Naive thymus-derived CD4-positive, alpha-beta T cell (primary cell): ENCODE measurements at regions not wholly inside any gene's neighbourhood (a gene's known extent, or its start where the extent isn't known, plus 50 kb on each side); places are given as distances from the start of the nearest gene placed in this dataset.

Source experiments
- ATAC-seq: fragments of 150-1000 bp; cut with Tn5 transposase; 2 replicates; pipeline ENCODE4 v1.10.0; 2021; ENCODE audit warnings: mild to moderate bottlenecking, moderate library complexity
- CTCF ChIA-PET: fragments of 350-600 bp; sonication (Branson Sonifier 250); formaldehyde crosslinking; loops from one replicate; lab custom pipeline; 2021; ENCODE audit warnings: antibody characterized with exemption; lab: Charles Lee
- POLR2A ChIA-PET: fragments of 350-600 bp; sonication (Branson Sonifier 250); formaldehyde crosslinking; loops from one replicate; lab custom pipeline; 2021; ENCODE audit warnings: antibody characterized with exemption, inconsistent platforms; lab: Charles Lee
- DNase-seq, 9 donors: peaks; one replicate each; pipeline versions ENCODE4 v3.0.0 to v3.0.0-alpha.2; 2020 to 2022; ENCODE audit warnings: mixed read lengths in 1 of 9
- H3K27ac ChIP-seq: one replicate; pipeline ENCODE4 v1.7.0; 2013; ENCODE audit warnings: mild to moderate bottlenecking, low read depth, low read length, moderate library complexity
- H3K27me3 ChIP-seq, 2 donors: one replicate each; pipeline ENCODE4 v1.7.0; 2013; ENCODE audit warnings: low read length in 2 of 2, mild to moderate bottlenecking in 2 of 2, moderate library complexity in 2 of 2; ENCODE audit not compliant: control insufficient read depth in 2 of 2, insufficient read depth in 2 of 2
- H3K36me3 ChIP-seq, 3 experiments: 1 replicate in 2 of 3; 2 replicates in 1 of 3; pipeline ENCODE4 v1.7.0; 2013; ENCODE audit warnings: low read length in 3 of 3, mild to moderate bottlenecking in 3 of 3, moderate library complexity in 1 of 3; ENCODE audit not compliant: insufficient read depth in 3 of 3, control insufficient read depth in 2 of 3
- H3K4me1 ChIP-seq, 2 donors: one replicate each; pipeline ENCODE4 v1.7.0; 2013; ENCODE audit warnings: low read length in 2 of 2, mild to moderate bottlenecking in 2 of 2, moderate library complexity in 1 of 2; ENCODE audit not compliant: control insufficient read depth in 2 of 2, insufficient read depth in 2 of 2
- H3K4me3 ChIP-seq: 2 replicates; pipeline ENCODE4 v1.7.0; 2013; ENCODE audit warnings: mild to moderate bottlenecking, low read length
- H3K9me3 ChIP-seq, 3 experiments: 1 replicate in 2 of 3; 2 replicates in 1 of 3; pipeline ENCODE4 v1.7.0; 2013; ENCODE audit warnings: low read length in 3 of 3; ENCODE audit not compliant: control insufficient read depth in 2 of 3
- H3K27ac Mint-ChIP-seq, 9 donors: one replicate each; pipeline ENCODE4 v1.8.0; 2020 to 2022; ENCODE audit warnings: mixed read lengths in 9 of 9, mild to moderate bottlenecking in 8 of 9, moderate library complexity in 5 of 9, inconsistent platforms in 2 of 9
- H3K27me3 Mint-ChIP-seq, 5 donors: one replicate each; pipeline ENCODE4 v1.8.0; 2021 to 2022; ENCODE audit warnings: mixed read lengths in 5 of 5, mild to moderate bottlenecking in 1 of 5
- H3K36me3 Mint-ChIP-seq, 5 donors: one replicate each; pipeline ENCODE4 v1.8.0; 2020 to 2022; ENCODE audit warnings: mixed read lengths in 5 of 5, mild to moderate bottlenecking in 3 of 5, inconsistent platforms in 1 of 5
- H3K4me1 Mint-ChIP-seq, 7 donors: one replicate each; pipeline ENCODE4 v1.8.0; 2020 to 2022; ENCODE audit warnings: mixed read lengths in 7 of 7, mild to moderate bottlenecking in 3 of 7, inconsistent platforms in 1 of 7
- H3K4me3 Mint-ChIP-seq, 10 donors: one replicate each; pipeline ENCODE4 v1.8.0; 2020 to 2022; ENCODE audit warnings: mild to moderate bottlenecking in 10 of 10, mixed read lengths in 10 of 10, moderate library complexity in 6 of 10, inconsistent platforms in 2 of 10
- H3K9me3 Mint-ChIP-seq, 11 donors: one replicate each; pipeline ENCODE4 v1.8.0; 2020 to 2022; ENCODE audit warnings: mixed read lengths in 11 of 11, mild to moderate bottlenecking in 4 of 11, inconsistent platforms in 1 of 11, moderate library complexity in 1 of 11
- intact Hi-C, 2 donors: fragments of 100-400 bp; cut with micrococcal nuclease; formaldehyde crosslinking; loops; one replicate each; pipeline ENCODE4 v1.15.1; 2023

DNA sequence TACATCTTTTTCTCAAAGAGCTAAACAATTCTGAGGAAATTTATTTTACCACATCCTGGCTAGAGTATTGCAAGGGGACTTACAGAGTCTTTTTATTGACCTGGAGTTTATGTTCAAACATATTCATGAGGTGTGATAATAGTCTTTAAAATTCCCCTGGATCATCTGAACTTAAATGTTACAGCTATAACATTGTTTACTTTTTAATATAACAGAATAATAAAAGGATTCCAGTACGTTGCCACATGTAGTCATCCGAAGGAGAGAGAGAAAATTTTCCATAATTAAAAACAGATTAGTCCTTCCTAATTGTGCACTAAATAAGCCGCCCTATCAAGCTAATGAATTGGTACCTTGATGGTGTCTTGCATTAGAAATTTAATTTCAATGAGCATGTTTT, 765.4 kb upstream of the MAP3K7 start:
- Histone ChIP-seq H3K36me3 (no peaks in the 10 kb centered on the region), H3K27me3 (no peaks in the 10 kb centered on the region), H3K27ac (no peak overlapping the region), H3K9me3 (no peaks in the 10 kb centered on the region), H3K4me3 (no peak overlapping the region), H3K4me1 (no peaks in the 10 kb centered on the region)
- Mint-ChIP-seq H3K4me3 (no peak overlapping the region), H3K4me1 (no peaks in the 10 kb centered on the region), H3K9me3 (peaks cover 0 to 1% (median 0%) of the 10 kb centered on the region in 11 donors), H3K36me3 (no peaks in the 10 kb centered on the region), H3K27me3 (no peaks in the 10 kb centered on the region), H3K27ac (no peak overlapping the region)
- intact Hi-C loops, result no loop called here
- DNase-seq, result no peak
- ATAC-seq, result no peak
- CTCF ChIA-PET, result no interaction called here
- POLR2A ChIA-PET, result no interaction called here

DNA sequence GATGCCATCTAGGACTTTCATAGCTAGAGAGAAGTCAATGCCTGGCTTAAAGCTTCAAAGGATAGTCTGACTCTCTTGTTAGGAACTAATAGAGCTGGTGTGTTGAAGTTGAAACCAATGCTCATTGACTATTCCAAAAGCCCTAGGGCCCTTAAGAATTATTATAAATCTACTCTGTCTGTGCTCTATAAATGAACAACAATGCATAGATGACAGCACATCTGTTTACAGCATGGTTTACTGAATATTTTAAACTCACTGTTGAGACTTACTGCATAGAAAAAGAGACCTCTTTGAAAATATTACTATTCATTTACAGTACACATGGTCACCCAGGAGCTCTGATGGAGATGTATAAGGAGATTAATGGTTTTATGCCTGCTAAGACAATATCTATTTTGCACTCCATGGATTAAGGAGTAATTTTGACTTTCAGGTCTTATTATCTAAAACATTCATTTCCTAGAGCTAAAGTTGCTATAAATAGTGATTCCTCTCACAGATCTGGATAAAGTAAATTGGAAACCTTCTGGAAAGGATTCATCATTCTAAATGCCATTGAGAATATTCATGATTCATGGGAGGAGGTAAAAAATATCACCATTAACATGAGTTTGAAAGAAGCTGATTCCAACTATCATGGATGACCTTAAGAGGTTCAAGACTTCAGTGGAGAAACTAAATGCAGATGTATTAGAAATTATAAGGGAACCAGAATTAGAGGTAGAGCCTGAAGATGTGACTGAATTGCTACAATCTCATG, 763.5 kb upstream of the MAP3K7 start:
- H3K27me3 ChIP-seq, result no peaks in the 10 kb centered on the region
- Mint-ChIP-seq H3K27me3 (no peaks in the 10 kb centered on the region), H3K36me3 (no peaks in the 10 kb centered on the region), H3K9me3 (peaks cover 0 to 3% (median 0%) of the 10 kb centered on the region in 11 donors), H3K4me3 (no peak overlapping the region), H3K4me1 (no peaks in the 10 kb centered on the region), H3K27ac (no peak overlapping the region)
- no peak overlapping the region for H3K4me3 ChIP-seq
- ChIA-PET CTCF (no interaction called here), POLR2A (no interaction called here)
- ATAC-seq (no peak), DNase-seq (no peak)
- H3K27ac ChIP-seq, result no peak overlapping the region
- no peaks in the 10 kb centered on the region for H3K4me1 ChIP-seq
- no peaks in the 10 kb centered on the region for H3K9me3 ChIP-seq
- H3K36me3 ChIP-seq, result no peaks in the 10 kb centered on the region
- intact Hi-C loops, result no loop called here

DNA sequence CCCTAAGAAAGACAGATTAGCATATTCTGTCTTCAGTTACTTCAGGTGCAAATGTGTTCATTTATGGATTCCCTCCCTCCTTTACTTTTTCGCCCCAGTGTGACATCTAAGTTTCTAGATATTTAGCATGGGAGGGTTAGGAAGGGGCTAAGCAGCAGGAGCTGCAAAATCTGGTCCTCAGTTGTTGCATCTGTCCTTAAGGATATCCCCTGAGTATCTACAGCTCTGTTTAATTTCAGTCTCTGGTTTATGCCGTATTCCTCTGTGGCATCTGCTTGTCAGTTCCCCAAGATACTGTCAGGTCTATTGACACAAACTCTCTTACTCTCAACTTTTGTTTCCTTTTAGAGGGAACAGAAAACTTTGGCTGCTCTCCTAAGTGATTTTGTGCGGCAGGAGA, 754.6 kb upstream of the MAP3K7 start:
- ChIA-PET CTCF (no interaction called here), POLR2A (no interaction called here)
- Histone ChIP-seq H3K9me3 (no peaks in the 10 kb centered on the region), H3K4me3 (no peak overlapping the region), H3K27ac (no peak overlapping the region), H3K27me3 (no peaks in the 10 kb centered on the region), H3K4me1 (no peaks in the 10 kb centered on the region), H3K36me3 (no peaks in the 10 kb centered on the region)
- no peak for ATAC-seq
- Mint-ChIP-seq H3K36me3 (no peaks in the 10 kb centered on the region), H3K4me3 (no peak overlapping the region), H3K27ac (no peak overlapping the region), H3K4me1 (no peaks in the 10 kb centered on the region), H3K9me3 (peaks cover 0 to 4% (median 0%) of the 10 kb centered on the region in 11 donors), H3K27me3 (no peaks in the 10 kb centered on the region)
- intact Hi-C loops, result no loop called here
- no peak for DNase-seq

DNA sequence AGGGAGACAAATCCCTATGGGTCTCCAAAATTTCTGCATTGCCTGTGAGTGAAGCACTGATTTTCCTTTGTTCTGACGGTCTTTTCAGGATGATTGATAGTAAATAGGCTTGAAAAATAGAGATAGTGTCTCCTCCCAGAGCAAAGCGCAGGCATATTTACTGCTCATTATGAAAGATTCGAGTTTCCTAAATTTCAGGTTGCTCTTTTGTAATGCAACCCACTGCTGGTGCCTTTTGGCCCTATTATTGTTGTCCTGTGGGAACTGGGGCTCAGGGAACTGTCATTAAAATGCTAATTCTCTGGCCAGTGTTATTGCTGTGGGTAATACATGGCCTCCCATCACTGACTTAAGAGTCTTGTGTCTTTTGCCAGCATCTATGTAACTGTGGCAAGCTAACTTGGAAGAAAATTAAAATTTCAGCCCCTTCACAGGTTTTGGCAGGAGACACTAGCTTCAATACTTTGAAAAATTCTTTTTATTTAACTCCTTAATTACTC, 754.1 kb upstream of the MAP3K7 start:
- DNase-seq (no peak), ATAC-seq (no peak)
- CTCF ChIA-PET, result no interaction called here
- no peaks in the 10 kb centered on the region for H3K36me3 Mint-ChIP-seq
- no peaks in the 10 kb centered on the region for H3K27me3 Mint-ChIP-seq
- Histone ChIP-seq H3K9me3 (no peaks in the 10 kb centered on the region), H3K36me3 (no peaks in the 10 kb centered on the region), H3K4me3 (no peak overlapping the region), H3K4me1 (no peaks in the 10 kb centered on the region), H3K27me3 (no peaks in the 10 kb centered on the region), H3K27ac (no peak overlapping the region)
- no peak overlapping the region for H3K4me3 Mint-ChIP-seq
- intact Hi-C loops, result no loop called here
- H3K9me3 Mint-ChIP-seq, result peaks cover 0 to 4% (median 0%) of the 10 kb centered on the region in 11 donors
- no peaks in the 10 kb centered on the region for H3K4me1 Mint-ChIP-seq
- POLR2A ChIA-PET, result no interaction called here
- H3K27ac Mint-ChIP-seq, result no peak overlapping the region

DNA sequence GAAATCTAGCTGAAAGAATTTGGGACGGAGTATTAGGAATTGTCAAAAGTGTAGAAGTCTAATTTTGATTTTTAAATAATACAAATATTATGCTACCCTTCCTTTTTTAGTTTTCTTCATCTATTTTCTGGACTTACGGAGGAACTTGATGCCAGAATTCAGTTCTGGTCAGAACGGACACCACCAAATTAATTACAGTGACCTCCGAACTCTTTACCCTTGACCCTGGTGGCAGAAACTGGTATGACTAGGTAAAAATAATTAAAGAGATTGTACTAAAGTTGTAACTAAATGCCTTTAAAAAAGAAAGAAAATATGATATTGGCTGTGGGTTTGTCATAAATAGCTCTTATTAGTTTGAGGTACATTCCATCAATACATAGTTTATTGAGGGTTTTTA, 751.1 kb upstream of the MAP3K7 start:
- DNase-seq (no peak), ATAC-seq (no peak)
- H3K36me3 Mint-ChIP-seq, result no peaks in the 10 kb centered on the region
- H3K4me1 Mint-ChIP-seq, result no peaks in the 10 kb centered on the region
- H3K27me3 Mint-ChIP-seq, result no peaks in the 10 kb centered on the region
- peaks cover 0 to 11% (median 2%) of the 10 kb centered on the region in 11 donors for H3K9me3 Mint-ChIP-seq
- CTCF ChIA-PET, result no interaction called here
- Histone ChIP-seq H3K27me3 (no peaks in the 10 kb centered on the region), H3K4me1 (no peaks in the 10 kb centered on the region), H3K9me3 (no peaks in the 10 kb centered on the region), H3K27ac (no peak overlapping the region), H3K36me3 (no peaks in the 10 kb centered on the region), H3K4me3 (no peak overlapping the region)
- intact Hi-C loops, result no loop called here
- H3K27ac Mint-ChIP-seq, result no peak overlapping the region
- POLR2A ChIA-PET, result no interaction called here
- H3K4me3 Mint-ChIP-seq, result no peak overlapping the region

DNA sequence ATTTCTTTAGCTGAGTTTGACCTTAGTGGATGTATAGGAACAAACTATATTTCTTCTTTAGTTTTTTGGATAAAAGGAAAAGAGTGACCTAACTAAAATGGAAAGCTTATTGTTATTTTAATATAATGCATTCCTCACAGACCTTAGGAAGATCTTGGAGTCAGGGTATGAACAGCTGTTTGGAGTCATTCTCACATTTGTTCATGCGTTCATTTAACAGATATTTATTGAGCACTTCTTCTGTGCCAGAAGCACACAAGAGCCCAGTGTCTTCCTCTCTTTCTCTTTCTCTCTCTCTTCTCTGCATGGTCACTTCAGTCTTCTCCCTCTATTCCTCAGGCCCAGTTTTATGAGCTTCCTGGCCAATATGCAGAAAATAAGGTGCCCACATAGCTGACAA, 744.0 kb upstream of the MAP3K7 start:
- ChIA-PET CTCF (no interaction called here), POLR2A (no interaction called here)
- Mint-ChIP-seq H3K27me3 (no peaks in the 10 kb centered on the region), H3K36me3 (no peaks in the 10 kb centered on the region), H3K4me3 (no peak overlapping the region), H3K4me1 (no peaks in the 10 kb centered on the region), H3K9me3 (peaks cover 0 to 20% (median 0%) of the 10 kb centered on the region in 11 donors), H3K27ac (no peak overlapping the region)
- no peaks in the 10 kb centered on the region for H3K9me3 ChIP-seq
- H3K4me3 ChIP-seq, result no peak overlapping the region
- intact Hi-C loops, result no loop called here
- no peaks in the 10 kb centered on the region for H3K4me1 ChIP-seq
- no peak for ATAC-seq
- H3K36me3 ChIP-seq, result no peaks in the 10 kb centered on the region
- no peak overlapping the region for H3K27ac ChIP-seq
- DNase-seq, result no peak
- H3K27me3 ChIP-seq, result no peaks in the 10 kb centered on the region

DNA sequence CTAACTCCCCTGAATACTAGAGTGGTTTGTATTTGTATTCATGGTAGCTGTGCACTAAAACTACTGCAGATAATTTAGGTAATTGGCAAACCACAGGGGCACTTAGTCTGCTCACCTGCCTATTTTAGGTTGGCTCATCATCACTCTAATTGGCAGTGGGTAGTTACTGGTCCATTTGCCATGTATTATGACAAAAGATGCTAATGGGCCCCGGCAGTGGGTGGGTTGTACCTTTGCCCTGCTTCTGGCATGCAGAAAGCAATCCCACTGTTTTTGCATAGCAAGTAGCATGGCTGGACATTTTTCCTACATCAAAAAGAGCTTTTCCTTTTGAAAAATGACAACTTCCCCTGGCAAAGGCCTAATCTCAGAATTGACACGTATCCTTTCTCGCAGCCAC, 741.4 kb upstream of the MAP3K7 start:
- ATAC-seq (no peak), DNase-seq (no peak)
- Mint-ChIP-seq H3K27me3 (no peaks in the 10 kb centered on the region), H3K27ac (no peak overlapping the region), H3K9me3 (peaks cover 0 to 14% (median 0%) of the 10 kb centered on the region in 11 donors), H3K4me1 (no peaks in the 10 kb centered on the region), H3K4me3 (no peak overlapping the region), H3K36me3 (no peaks in the 10 kb centered on the region)
- no peak overlapping the region for H3K4me3 ChIP-seq
- H3K36me3 ChIP-seq, result no peaks in the 10 kb centered on the region
- no peaks in the 10 kb centered on the region for H3K4me1 ChIP-seq
- CTCF ChIA-PET, result no interaction called here
- intact Hi-C loops, result no loop called here
- H3K27ac ChIP-seq, result no peak overlapping the region
- POLR2A ChIA-PET, result no interaction called here
- no peaks in the 10 kb centered on the region for H3K9me3 ChIP-seq
- H3K27me3 ChIP-seq, result no peaks in the 10 kb centered on the region
